Myocyte (in vitro differentiated cells): ENCODE measurements at regions not wholly inside any gene's neighbourhood (a gene's known extent, or its start where the extent isn't known, plus 50 kb on each side); places are given as distances from the start of the nearest gene placed in this dataset.

Source experiments
- DNase-seq: peaks from one replicate; pipeline ENCODE4 v3.0.0-alpha.2; 2012; ENCODE audit warnings: low read depth

GRCh38 chr20:10724449-10725173 lies 50.8 kb upstream of the JAG1 start:
- no peak for DNase-seq

GRCh38 chr20:10728873-10729670 lies 55.3 kb upstream of the JAG1 start:
- DNase-seq: no peak

GRCh38 chr20:10729785-10730184 lies 56.0 kb upstream of the JAG1 start:
- no peak for DNase-seq

GRCh38 chr20:10730629-10731183 lies 56.9 kb upstream of the JAG1 start:
- DNase-seq: no peak

- DNase-seq: peak; percentile 26
Observed at GRCh38 chr20:10731190-10731965, 57.6 kb upstream of the JAG1 start.

GRCh38 chr20:10733122-10733521 lies 59.3 kb upstream of the JAG1 start:
- DNase-seq: peak; percentile 64

- no peak for DNase-seq
Observed at GRCh38 chr20:10735195-10735949, 61.6 kb upstream of the JAG1 start.

- DNase-seq: no peak
Observed at GRCh38 chr20:10739134-10739533, 65.3 kb upstream of the JAG1 start.

GRCh38 chr20:10739566-10739965 lies 65.8 kb upstream of the JAG1 start:
- no peak for DNase-seq

GRCh38 chr20:10741060-10741459 lies 67.3 kb upstream of the JAG1 start:
- DNase-seq: peak; percentile 13

GRCh38 chr20:10745790-10746189 lies 72.0 kb upstream of the JAG1 start:
- DNase-seq: no peak

- DNase-seq: no peak
Observed at GRCh38 chr20:10747019-10747418, 73.2 kb upstream of the JAG1 start.

GRCh38 chr20:10749084-10749483 lies 75.3 kb upstream of the JAG1 start:
- no peak for DNase-seq

GRCh38 chr20:10752206-10752605 lies 78.4 kb upstream of the JAG1 start:
- DNase-seq: peak; percentile 5

GRCh38 chr20:10754824-10755223 lies 81.0 kb upstream of the JAG1 start:
- DNase-seq: no peak

- no peak for DNase-seq
Observed at GRCh38 chr20:10758446-10758845, 84.6 kb upstream of the JAG1 start.

GRCh38 chr20:10761232-10761631 lies 87.4 kb upstream of the JAG1 start:
- DNase-seq: peak; percentile 73

- DNase-seq: peak; percentile 53
Observed at GRCh38 chr20:10761786-10762185, 88.0 kb upstream of the JAG1 start.

GRCh38 chr20:10762216-10762615 lies 88.4 kb upstream of the JAG1 start:
- no peak for DNase-seq

GRCh38 chr20:10763112-10763511 lies 89.3 kb upstream of the JAG1 start:
- no peak for DNase-seq

GRCh38 chr20:10769700-10770099 lies 95.9 kb upstream of the JAG1 start:
- DNase-seq: no peak
